ENCODE measurements at regions not wholly inside any gene's neighbourhood (a gene's known extent, or its start where the extent isn't known, plus 50 kb on each side); places are given as distances from the start of the nearest gene placed in this dataset.

- peak; percentile 36 for DNase-seq
These were observed 97.1 kb upstream of the KLF3 start for GRCh38 chr4:38566806-38567398.

GRCh38 chr4:38567457-38567856, 96.5 kb upstream of the KLF3 start:
- DNase-seq = no peak

GRCh38 chr4:38568768-38569167, 95.2 kb upstream of the KLF3 start:
- DNase-seq = no peak

GRCh38 chr4:38570647-38571276, 93.2 kb upstream of the KLF3 start:
- DNase-seq = no peak

- no peak for DNase-seq
These were observed 91.2 kb upstream of the KLF3 start for GRCh38 chr4:38572793-38573192.

GRCh38 chr4:38574559-38575333, 89.3 kb upstream of the KLF3 start:
- DNase-seq = no peak

GRCh38 chr4:38576767-38577166, 87.2 kb upstream of the KLF3 start:
- DNase-seq = no peak

GRCh38 chr4:38577462-38577861, 86.5 kb upstream of the KLF3 start:
- DNase-seq = no peak

- DNase-seq = no peak
These were observed 82.4 kb upstream of the KLF3 start for GRCh38 chr4:38581426-38582106.

GRCh38 chr4:38582445-38582844, 81.6 kb upstream of the KLF3 start:
- DNase-seq = no peak

- peak; percentile 52 for DNase-seq
These were observed 81.0 kb upstream of the KLF3 start for GRCh38 chr4:38582889-38583470.

- no peak for DNase-seq
These were observed 78.1 kb upstream of the KLF3 start for GRCh38 chr4:38585871-38586270.

GRCh38 chr4:38587106-38587505, 76.9 kb upstream of the KLF3 start:
- no peak for DNase-seq

GRCh38 chr4:38590046-38590445, 74.0 kb upstream of the KLF3 start:
- DNase-seq = no peak

- DNase-seq = peak; percentile 28
These were observed 72.2 kb upstream of the KLF3 start for GRCh38 chr4:38591617-38592337.

- DNase-seq = no peak
These were observed 65.5 kb upstream of the KLF3 start for GRCh38 chr4:38598489-38598888.

GRCh38 chr4:38600575-38600974, 63.4 kb upstream of the KLF3 start:
- DNase-seq = no peak

GRCh38 chr4:38601244-38601915, 62.6 kb upstream of the KLF3 start:
- DNase-seq = peak; percentile 29

- DNase-seq = no peak
These were observed 62.1 kb upstream of the KLF3 start for GRCh38 chr4:38601916-38602291.

GRCh38 chr4:38603652-38604051, 60.3 kb upstream of the KLF3 start:
- no peak for DNase-seq

GRCh38 chr4:38605181-38605752, 58.7 kb upstream of the KLF3 start:
- DNase-seq = no peak
